ENCODE measurements at regions not wholly inside any gene's neighbourhood (a gene's known extent, or its start where the extent isn't known, plus 50 kb on each side); places are given as distances from the start of the nearest gene placed in this dataset.

DNA sequence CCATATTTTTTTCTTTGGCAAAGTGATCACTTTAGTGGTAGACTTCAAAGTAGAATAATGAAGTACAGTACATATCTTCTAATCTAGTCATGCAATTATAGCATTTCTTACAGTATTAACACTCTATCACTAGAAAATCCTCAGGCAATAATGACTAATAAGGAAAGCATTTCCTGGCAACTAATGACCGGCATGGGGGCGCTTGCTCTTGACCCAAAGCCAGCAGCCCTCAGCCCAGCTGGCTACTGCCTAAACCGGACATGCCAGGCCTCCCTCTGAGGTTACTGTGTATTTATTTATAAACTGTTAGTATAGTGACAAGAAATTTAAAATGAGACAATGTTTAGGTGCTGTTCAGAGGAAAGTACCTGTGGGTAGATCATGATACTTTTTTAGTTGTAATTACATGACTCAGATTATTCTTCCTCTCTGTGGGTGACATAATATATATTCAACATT, 633.8 kb downstream of the PTPRC start:
- Histone ChIP-seq H3K4me3 (no peak overlapping the region), H3K4me1 (no peaks in the 10 kb centered on the region), H3K27me3 (no peaks in the 10 kb centered on the region), H3K36me3 (no peaks in the 10 kb centered on the region), H3K9me3 (no peaks in the 10 kb centered on the region), H3K27ac (no peak overlapping the region)
- no peak for TF ChIP-seq CTCF (IDR thresholded peaks at IDR 0.05)
- TF ChIP-seq POLR2AphosphoS5 (IDR thresholded peaks at IDR 0.05): no peak
- TF ChIP-seq POLR2A (IDR thresholded peaks at IDR 0.05): no peak
- TF ChIP-seq EP300 (IDR thresholded peaks at IDR 0.05): no peak
- DNase-seq (ENCODE audit: low spot score in 2 of 2): no peak
- WGBS: 17% methylated on average over 3 of the region's 3 CpGs

DNA sequence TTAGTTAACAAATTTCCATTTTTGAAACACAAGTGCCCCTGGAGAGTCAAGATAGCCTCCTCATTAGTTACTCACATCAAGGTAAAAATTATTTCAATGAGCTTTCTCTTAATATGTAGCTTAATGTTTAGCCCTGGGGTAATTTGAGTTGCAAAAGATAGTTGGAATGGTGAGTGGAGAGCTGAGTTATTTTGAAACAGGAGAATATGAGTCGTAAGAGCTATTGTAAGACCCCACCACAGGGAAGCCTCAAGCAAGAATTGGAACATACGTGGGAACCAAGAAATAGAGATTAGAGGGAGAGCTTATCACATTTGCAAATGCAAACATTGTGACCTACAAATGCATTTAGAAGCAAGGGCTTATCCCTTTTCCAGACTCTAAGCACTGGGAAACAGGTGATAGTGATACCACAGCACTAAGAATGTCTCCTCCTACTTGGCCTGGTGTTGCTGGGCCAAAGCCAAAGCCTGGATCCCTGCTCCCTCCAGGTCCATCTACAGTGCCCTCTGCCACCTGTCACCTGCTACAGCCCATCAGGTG, 635.1 kb downstream of the PTPRC start:
- Histone ChIP-seq H3K36me3 (no peaks in the 10 kb centered on the region), H3K27ac (no peak overlapping the region)
- 36% methylated on average over 2 of the region's 2 CpGs for WGBS

GRCh38 chr1:199279067-199279466, 640.2 kb downstream of the PTPRC start:
- H3K9me3 ChIP-seq: no peaks in the 10 kb centered on the region
- H3K4me1 ChIP-seq: no peaks in the 10 kb centered on the region
- no peak overlapping the region for H3K4me3 ChIP-seq
- TF ChIP-seq POLR2AphosphoS5 (IDR thresholded peaks at IDR 0.05) (no peak), POLR2A (IDR thresholded peaks at IDR 0.05) (no peak), EP300 (IDR thresholded peaks at IDR 0.05) (no peak), CTCF (IDR thresholded peaks at IDR 0.05) (no peak)
- no peak overlapping the region for H3K27ac ChIP-seq
- no peaks in the 10 kb centered on the region for H3K36me3 ChIP-seq
- H3K27me3 ChIP-seq: no peaks in the 10 kb centered on the region
- no peak for DNase-seq (ENCODE audit: low spot score in 2 of 2)

More for the DNA sequence above, 635.1 kb downstream of the PTPRC start:
- no peaks in the 10 kb centered on the region for H3K9me3 ChIP-seq
- H3K27me3 ChIP-seq: no peaks in the 10 kb centered on the region
- H3K4me1 ChIP-seq: no peaks in the 10 kb centered on the region
- no peak for DNase-seq (ENCODE audit: low spot score in 2 of 2)
- TF ChIP-seq CTCF (IDR thresholded peaks at IDR 0.05): no peak
- TF ChIP-seq EP300 (IDR thresholded peaks at IDR 0.05): no peak
- no peak for TF ChIP-seq POLR2AphosphoS5 (IDR thresholded peaks at IDR 0.05)
- no peak for TF ChIP-seq POLR2A (IDR thresholded peaks at IDR 0.05)
- no peak overlapping the region for H3K4me3 ChIP-seq

- TF ChIP-seq CTCF (IDR thresholded peaks at IDR 0.05) (no peak), EP300 (IDR thresholded peaks at IDR 0.05) (no peak), POLR2A (IDR thresholded peaks at IDR 0.05) (no peak), POLR2AphosphoS5 (IDR thresholded peaks at IDR 0.05) (no peak)
- H3K9me3 ChIP-seq: no peaks in the 10 kb centered on the region
- 77% methylated on average over 3 of the region's 3 CpGs for WGBS
Observed at GRCh38 chr1:199279872-199280645, 641.2 kb downstream of the PTPRC start.

DNA sequence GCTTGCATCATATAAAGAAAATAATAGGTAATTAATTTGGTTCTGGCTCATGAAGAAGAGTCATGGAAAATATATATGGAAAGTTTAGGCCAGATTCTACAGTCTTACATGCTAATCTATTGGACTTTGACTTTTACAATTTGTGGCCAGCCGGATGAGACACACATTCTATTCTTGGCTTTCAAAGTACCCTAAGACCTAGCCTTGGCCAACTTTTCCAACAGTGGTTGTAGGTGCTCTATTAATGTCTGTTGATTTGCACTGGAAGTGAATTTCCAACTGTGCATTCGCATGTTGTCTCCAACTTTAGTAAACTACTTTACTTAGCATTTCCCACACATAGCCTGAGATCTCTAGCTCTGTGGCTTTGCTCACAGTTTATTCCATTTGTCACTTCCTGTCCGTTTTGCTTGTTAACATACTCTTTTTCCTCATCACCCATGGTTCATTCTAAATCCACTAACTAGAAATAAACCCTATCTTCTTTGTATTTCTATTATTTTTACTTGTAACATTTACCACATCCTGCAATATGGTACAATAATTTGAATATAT, 644.0 kb downstream of the PTPRC start:
- Histone ChIP-seq H3K27me3 (no peaks in the 10 kb centered on the region), H3K36me3 (no peaks in the 10 kb centered on the region)
- WGBS: 75% methylated on average over 3 of the region's 3 CpGs

More at GRCh38 chr1:199279872-199280645, 641.2 kb downstream of the PTPRC start:
- H3K27me3 ChIP-seq: no peaks in the 10 kb centered on the region
- no peaks in the 10 kb centered on the region for H3K4me1 ChIP-seq
- H3K4me3 ChIP-seq: no peak overlapping the region
- no peak for DNase-seq (ENCODE audit: low spot score in 2 of 2)
- no peak overlapping the region for H3K27ac ChIP-seq
- H3K36me3 ChIP-seq: no peaks in the 10 kb centered on the region

More for the DNA sequence above, 644.0 kb downstream of the PTPRC start:
- no peak overlapping the region for H3K27ac ChIP-seq
- no peak overlapping the region for H3K4me3 ChIP-seq
- H3K4me1 ChIP-seq: no peaks in the 10 kb centered on the region
- no peak for DNase-seq (ENCODE audit: low spot score in 2 of 2)
- no peak for TF ChIP-seq EP300 (IDR thresholded peaks at IDR 0.05)
- TF ChIP-seq CTCF (IDR thresholded peaks at IDR 0.05): no peak
- TF ChIP-seq POLR2A (IDR thresholded peaks at IDR 0.05): no peak
- TF ChIP-seq POLR2AphosphoS5 (IDR thresholded peaks at IDR 0.05): no peak
- no peaks in the 10 kb centered on the region for H3K9me3 ChIP-seq

Measured in suprapubic skin (tissue), 4 donors.